Hepatic stellate cell (primary cell): ENCODE measurements at regions not wholly inside any gene's neighbourhood (a gene's known extent, or its start where the extent isn't known, plus 50 kb on each side); places are given as distances from the start of the nearest gene placed in this dataset.
"Not testable (repeated sequence)": the region's sequence is repeated elsewhere in the genome, so short reads cannot be mapped to it uniquely, and the experiment has no call there.

Source experiments
- DNase-seq: peaks from one replicate; pipeline ENCODE4 v3.0.0; 2011; ENCODE audit warnings: low spot score

- DNase-seq, result no peak
These were observed 200.5 kb downstream of the ACKR3 start for GRCh38 chr2:236769981-236770671.

GRCh38 chr2:236772220-236772837 lies 202.7 kb downstream of the ACKR3 start:
- DNase-seq, result no peak

GRCh38 chr2:236773206-236773605 lies 203.6 kb downstream of the ACKR3 start:
- no peak for DNase-seq

GRCh38 chr2:236774171-236774570 lies 204.5 kb downstream of the ACKR3 start:
- no peak for DNase-seq

GRCh38 chr2:236775511-236775910 lies 205.9 kb downstream of the ACKR3 start:
- no peak for DNase-seq

GRCh38 chr2:236776206-236776605 lies 206.6 kb downstream of the ACKR3 start:
- no peak for DNase-seq

- no peak for DNase-seq
These were observed 207.1 kb downstream of the ACKR3 start for GRCh38 chr2:236776695-236777251.

- no peak for DNase-seq
These were observed 207.8 kb downstream of the ACKR3 start for GRCh38 chr2:236777408-236777807.

GRCh38 chr2:236781933-236782816 lies 212.6 kb downstream of the ACKR3 start:
- no peak for DNase-seq

GRCh38 chr2:236782938-236783337 lies 213.3 kb downstream of the ACKR3 start:
- no peak for DNase-seq

- DNase-seq, result no peak
These were observed 213.9 kb downstream of the ACKR3 start for GRCh38 chr2:236783417-236784020.

GRCh38 chr2:236785611-236786057 lies 216.0 kb downstream of the ACKR3 start:
- DNase-seq, result no peak

GRCh38 chr2:236786751-236787150 lies 217.1 kb downstream of the ACKR3 start:
- no peak for DNase-seq

- not testable (repeated sequence) for DNase-seq
These were observed 217.8 kb downstream of the ACKR3 start for GRCh38 chr2:236787376-236787775.

GRCh38 chr2:236787885-236788284 lies 218.3 kb downstream of the ACKR3 start:
- DNase-seq, result no peak

GRCh38 chr2:236790963-236791362 lies 221.3 kb downstream of the ACKR3 start:
- DNase-seq, result no peak

- no peak for DNase-seq
These were observed 223.7 kb downstream of the ACKR3 start for GRCh38 chr2:236793023-236794011.

GRCh38 chr2:236794176-236794957 lies 224.7 kb downstream of the ACKR3 start:
- DNase-seq, result no peak

- DNase-seq, result no peak
These were observed 225.7 kb downstream of the ACKR3 start for GRCh38 chr2:236795169-236795860.
